ENCODE measurements at regions not wholly inside any gene's neighbourhood (a gene's known extent, or its start where the extent isn't known, plus 50 kb on each side); places are given as distances from the start of the nearest gene placed in this dataset.

- no peak for TF ChIP-seq RFX5 (IDR thresholded peaks at IDR 0.05; ENCODE audit: borderline replicate concordance, low read depth, low read length)
These were observed 2084.5 kb downstream of the MRPL39 start (continued) for GRCh38 chr21:23522751-23523150.

DNA sequence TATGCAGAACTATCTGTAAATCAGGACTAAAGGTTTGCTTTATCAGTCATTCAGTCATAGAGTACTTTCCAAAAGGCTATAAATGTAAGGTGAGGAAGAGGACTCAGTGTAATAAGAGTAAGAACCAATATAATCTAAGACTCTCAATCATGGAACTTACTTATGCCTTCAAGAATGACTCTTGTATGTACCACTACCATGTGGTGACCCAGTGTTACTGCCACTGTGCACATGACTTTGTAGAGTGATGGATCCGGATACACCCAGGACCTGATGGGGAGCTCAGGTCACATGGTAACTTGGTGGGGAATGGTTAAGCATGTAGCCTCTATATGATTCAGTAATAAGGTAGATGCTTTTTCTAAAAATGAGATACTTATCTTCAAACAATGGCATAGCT is 2099.8 kb downstream of the MRPL39 start:
- no peaks in the 10 kb centered on the region for H3K36me3 ChIP-seq (ENCODE audit: control insufficient read depth in 2 of 4, insufficient read depth in 4 of 4, low read length in 3 of 4)
- H2BK20ac ChIP-seq (ENCODE audit: low read length), result no peak overlapping the region
- no peak overlapping the region for H4K91ac ChIP-seq (replicated peaks; ENCODE audit: insufficient read length, low read length)
- H3K23me2 ChIP-seq (ENCODE audit: low read depth, low read length), result no peaks in the 10 kb centered on the region
- no peak overlapping the region for H2AK5ac ChIP-seq (ENCODE audit: low read depth, low read length)
- no peak overlapping the region for H3K9ac ChIP-seq (replicated peaks in 1 of 4; ENCODE audit: extremely low read depth in 1 of 4, low read depth in 3 of 4, low read length in 3 of 4)
- no peak overlapping the region for H3K4ac ChIP-seq (replicated peaks; ENCODE audit: insufficient read length, low read depth, low read length)
- H2BK5ac ChIP-seq (ENCODE audit: low read depth, low read length), result no peak overlapping the region
- H3K4me2 ChIP-seq (ENCODE audit: insufficient read depth in 1 of 2, low read depth in 2 of 2, low read length in 2 of 2), result no peak overlapping the region
- no peak overlapping the region for H4K8ac ChIP-seq (ENCODE audit: extremely low read depth, insufficient read depth, low read length)
- no peak overlapping the region for H2BK12ac ChIP-seq (ENCODE audit: low read depth, low read length)
- H3K18ac ChIP-seq (ENCODE audit: extremely low read depth, low read length), result no peak overlapping the region
- FAIRE-seq (no peak), DNase-seq (ENCODE audit: low read depth in 1 of 2, low spot score in 2 of 2) (no peak)
- H2BK15ac ChIP-seq (ENCODE audit: low read length), result no peak overlapping the region
- H3K4me1 ChIP-seq (replicated peaks in 1 of 4; ENCODE audit: control insufficient read depth in 3 of 4, insufficient read depth in 4 of 4, low read length in 3 of 4), result no peaks in the 10 kb centered on the region
- no peaks in the 10 kb centered on the region for H4K20me1 ChIP-seq (replicated peaks in 1 of 2; ENCODE audit: control insufficient read depth in 1 of 2, insufficient read depth in 2 of 2, low read length in 2 of 2)
- H3K23ac ChIP-seq (ENCODE audit: insufficient read length), result no peak overlapping the region
- H3K9me3 ChIP-seq (ENCODE audit: insufficient read depth in 2 of 2, low read depth in 1 of 2, low read length in 1 of 2), result no peaks in the 10 kb centered on the region
- ChIA-PET POLR2A (ENCODE audit: partially characterized antibody) (no interaction called here), CTCF (ENCODE audit: partially characterized antibody) (interaction anchor here (0.7 kb wide), 1 partner anchor 131 kb away, joined by 3 read pairs; no protein-coding TSS in a partner anchor)
- no peaks in the 10 kb centered on the region for H3K79me1 ChIP-seq (ENCODE audit: low read depth, low read length)
- no peak overlapping the region for H2BK120ac ChIP-seq (replicated peaks; ENCODE audit: low read depth, low read length)
- H3K27me3 ChIP-seq (replicated peaks in 1 of 4; ENCODE audit: control insufficient read depth in 3 of 4, extremely low read depth in 1 of 4, insufficient read depth in 3 of 4, low read length in 3 of 4), result no peaks in the 10 kb centered on the region
- no peak overlapping the region for H3K4me3 ChIP-seq (ENCODE audit: extremely low read depth in 1 of 4, insufficient read depth in 2 of 4, low read depth in 3 of 4, low read length in 4 of 4)
- no peak overlapping the region for H3K56ac ChIP-seq (replicated peaks; ENCODE audit: insufficient read length, low read depth, low read length)
- H3K14ac ChIP-seq (ENCODE audit: insufficient read length), result no peak overlapping the region
- H4K5ac ChIP-seq (ENCODE audit: insufficient read length, low read depth, low read length), result no peak overlapping the region
- 100% methylated on average over 1 of the region's 1 CpG; no CpG with 5 or more reads in 1 of the 2 experiments for WGBS, 2 experiments (ENCODE audit: extremely low coverage in 1 of 2, insufficient coverage in 1 of 2, insufficient read length in 1 of 2, insufficient replicate concordance in 2 of 2, low coverage in 1 of 2, low lambda C conversion rate in 2 of 2, missing lambda C conversion rate in 1 of 2)
- no peaks in the 10 kb centered on the region for H3K79me2 ChIP-seq (ENCODE audit: control insufficient read depth in 1 of 2, insufficient read depth in 2 of 2, low read length in 2 of 2)
- no peak overlapping the region for H3K27ac ChIP-seq (ENCODE audit: low read depth, low read length)
- no peak overlapping the region for H2AFZ ChIP-seq (ENCODE audit: low read length)
- TF ChIP-seq EGR1 (IDR thresholded peaks at IDR 0.05; ENCODE audit: borderline replicate concordance, low read depth, low read length) (no peak), POLR2A (IDR thresholded peaks at IDR 0.05; ENCODE audit: control extremely low read depth in 1 of 2, low read depth in 2 of 2, low read length in 2 of 2) (no peak), EP300 (IDR thresholded peaks at IDR 0.05; ENCODE audit: borderline replicate concordance in 1 of 2, low read depth in 2 of 2, low read length in 2 of 2) (no peak), KDM1A (IDR thresholded peaks at IDR 0.05; ENCODE audit: borderline replicate concordance, low read length) (no peak), MAFK (IDR thresholded peaks at IDR 0.05; ENCODE audit: low read depth, low read length) (no peak), RXRA (IDR thresholded peaks at IDR 0.05; ENCODE audit: insufficient read depth, low read depth, low read length) (no peak), TBP (IDR thresholded peaks at IDR 0.05; ENCODE audit: low read depth, low read length) (no peak), TAF1 (IDR thresholded peaks at IDR 0.05; ENCODE audit: low read depth, low read length) (no peak), PHF8 (conservative IDR thresholded peaks at IDR 0.05; ENCODE audit: low read depth, low read length) (no peak), EZH2 (IDR thresholded peaks at IDR 0.05; ENCODE audit: low read depth, low read length, severe bottlenecking) (no peak), TAF7 (optimal IDR thresholded peaks at IDR 0.05; ENCODE audit: borderline replicate concordance, low read depth, low read length) (no peak)
